ENCODE measurements at regions not wholly inside any gene's neighbourhood (a gene's known extent, or its start where the extent isn't known, plus 50 kb on each side); places are given as distances from the start of the nearest gene placed in this dataset.

GRCh38 chr18:10266334-10266590 is 188.2 kb upstream of the APCDD1 start:
- TF ChIP-seq, protein P1, sequence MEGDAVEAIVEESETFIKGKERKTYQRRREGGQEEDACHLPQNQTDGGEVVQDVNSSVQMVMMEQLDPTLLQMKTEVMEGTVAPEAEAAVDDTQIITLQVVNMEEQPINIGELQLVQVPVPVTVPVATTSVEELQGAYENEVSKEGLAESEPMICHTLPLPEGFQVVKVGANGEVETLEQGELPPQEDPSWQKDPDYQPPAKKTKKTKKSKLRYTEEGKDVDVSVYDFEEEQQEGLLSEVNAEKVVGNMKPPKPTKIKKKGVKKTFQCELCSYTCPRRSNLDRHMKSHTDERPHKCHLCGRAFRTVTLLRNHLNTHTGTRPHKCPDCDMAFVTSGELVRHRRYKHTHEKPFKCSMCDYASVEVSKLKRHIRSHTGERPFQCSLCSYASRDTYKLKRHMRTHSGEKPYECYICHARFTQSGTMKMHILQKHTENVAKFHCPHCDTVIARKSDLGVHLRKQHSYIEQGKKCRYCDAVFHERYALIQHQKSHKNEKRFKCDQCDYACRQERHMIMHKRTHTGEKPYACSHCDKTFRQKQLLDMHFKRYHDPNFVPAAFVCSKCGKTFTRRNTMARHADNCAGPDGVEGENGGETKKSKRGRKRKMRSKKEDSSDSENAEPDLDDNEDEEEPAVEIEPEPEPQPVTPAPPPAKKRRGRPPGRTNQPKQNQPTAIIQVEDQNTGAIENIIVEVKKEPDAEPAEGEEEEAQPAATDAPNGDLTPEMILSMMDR (IDR thresholded peaks at IDR 0.05) = no peak
- no peak for TF ChIP-seq REST (IDR thresholded peaks at IDR 0.05; ENCODE audit: insufficient read depth in 1 of 2, low read depth in 2 of 2, low read length in 1 of 2)
- no peak for TF ChIP-seq POLR2AphosphoS5 (IDR thresholded peaks at IDR 0.05; ENCODE audit: low read depth, low read length)

Data from Panc1 (cell line).